Left lung (tissue), 4 donors: ENCODE measurements at regions not wholly inside any gene's neighbourhood (a gene's known extent, or its start where the extent isn't known, plus 50 kb on each side); places are given as distances from the start of the nearest gene placed in this dataset.

Experiments
- ATAC-seq: fragments of 200-7000 bp; cut with Tn5 transposase; one replicate; pipeline ENCODE4 v1.9.1; 2020; ENCODE audit warnings: moderate library complexity
- DNase-seq, 4 donors: peaks; one replicate each; pipeline ENCODE4 v3.0.0-alpha.2; 2013 to 2020
- H3K27ac ChIP-seq, 2 donors: fragments of 200-600 bp; sonication (generic) in 1 of 2; one replicate each; pipeline versions ENCODE4 v1.5.0 to v1.8.0; 2020 to 2021
- H3K27me3 ChIP-seq, 2 donors: fragments of 200-600 bp; sonication (generic) in 1 of 2; one replicate each; pipeline versions ENCODE4 v1.5.0 to v1.8.0; 2020 to 2021
- H3K36me3 ChIP-seq, 2 donors: fragments of 200-600 bp; sonication (generic) in 1 of 2; one replicate each; pipeline versions ENCODE4 v1.5.0 to v1.8.0; 2020 to 2021
- H3K4me1 ChIP-seq, 2 donors: fragments of 200-600 bp; one replicate each; pipeline ENCODE4 v1.8.0; 2021
- H3K4me3 ChIP-seq, 2 donors: fragments of 200-600 bp; sonication (generic) in 1 of 2; one replicate each; pipeline versions ENCODE4 v1.5.0 to v1.8.0; 2020 to 2021; ENCODE audit warnings: mild to moderate bottlenecking in 1 of 2
- H3K9me3 ChIP-seq, 2 donors: fragments of 200-600 bp; sonication (generic) in 1 of 2; one replicate each; pipeline versions ENCODE4 v1.5.0 to v1.8.0; 2020 to 2021
- CTCF ChIP-seq, 2 donors: fragments of 200-600 bp; sonication (generic) in 1 of 2; IDR thresholded peaks; one replicate each; pipeline versions ENCODE4 v1.5.0 to v1.8.0; 2021; ENCODE audit warnings: antibody characterized with exemption in 2 of 2
- intact Hi-C, 2 donors: fragments of 100-400 bp; cut with DNase I; formaldehyde crosslinking; loops; one replicate each; pipeline versions ENCODE4 v1.11.2 to v1.14.2; 2022
- donor health status: DM: no; HTN: yes; CAD: no.
- donor health status: DM: no; HTN: no; CAD: no.

- intact Hi-C loops: no loop called here
- Histone ChIP-seq H3K9me3 (no peaks in the 10 kb centered on the region), H3K27ac (no peak overlapping the region), H3K27me3 (no peaks in the 10 kb centered on the region), H3K4me1 (no peaks in the 10 kb centered on the region), H3K36me3 (no peaks in the 10 kb centered on the region), H3K4me3 (no peak overlapping the region)
- TF ChIP-seq CTCF (IDR thresholded peaks at IDR 0.05): no peak
- no peak for DNase-seq
- no peak for ATAC-seq
Measured at GRCh38 chr17:14942526-14943190, 322.5 kb downstream of the PMP22 start.

- no peak for DNase-seq
- no peak for TF ChIP-seq CTCF (IDR thresholded peaks at IDR 0.05)
- H3K4me3 ChIP-seq: no peak overlapping the region
- H3K27ac ChIP-seq: no peak overlapping the region
- intact Hi-C loops: no loop called here
- H3K4me1 ChIP-seq: no peaks in the 10 kb centered on the region
- H3K27me3 ChIP-seq: no peaks in the 10 kb centered on the region
- no peaks in the 10 kb centered on the region for H3K36me3 ChIP-seq
- H3K9me3 ChIP-seq: no peaks in the 10 kb centered on the region
- no peak for ATAC-seq
Measured at GRCh38 chr17:14940938-14941265, 324.2 kb downstream of the PMP22 start.

GRCh38 chr17:14940108-14940937 is 324.8 kb downstream of the PMP22 start:
- H3K9me3 ChIP-seq: no peaks in the 10 kb centered on the region
- peak in 1 of 4 donors; percentile 43 for DNase-seq
- no peak overlapping the region for H3K4me3 ChIP-seq
- no peak overlapping the region for H3K27ac ChIP-seq
- TF ChIP-seq CTCF (IDR thresholded peaks at IDR 0.05): no peak
- H3K4me1 ChIP-seq: no peaks in the 10 kb centered on the region
- intact Hi-C loops: no loop called here
- H3K27me3 ChIP-seq: no peaks in the 10 kb centered on the region
- ATAC-seq: peak; percentile 86
- H3K36me3 ChIP-seq: no peaks in the 10 kb centered on the region

- DNase-seq (no peak), ATAC-seq (no peak)
- intact Hi-C loops: no loop called here
Measured at GRCh38 chr17:14935845-14936485, 329.2 kb downstream of the PMP22 start.

More at GRCh38 chr17:14935845-14936485, 329.2 kb downstream of the PMP22 start:
- TF ChIP-seq CTCF (IDR thresholded peaks at IDR 0.05): no peak
- Histone ChIP-seq H3K9me3 (no peaks in the 10 kb centered on the region), H3K36me3 (no peaks in the 10 kb centered on the region), H3K4me3 (no peak overlapping the region), H3K27me3 (no peaks in the 10 kb centered on the region), H3K4me1 (no peaks in the 10 kb centered on the region), H3K27ac (no peak overlapping the region)
